ENCODE measurements at regions not wholly inside any gene's neighbourhood (a gene's known extent, or its start where the extent isn't known, plus 50 kb on each side); places are given as distances from the start of the nearest gene placed in this dataset.

- H3K79me2 ChIP-seq (ENCODE audit: insufficient read depth, low read length), result no peaks in the 10 kb centered on the region
- no peak for DNase-seq
- no peaks in the 10 kb centered on the region for H4K20me1 ChIP-seq (ENCODE audit: insufficient read depth, low read length)
- no peaks in the 10 kb centered on the region for H3K27me3 ChIP-seq (ENCODE audit: control insufficient read depth in 2 of 2, insufficient read depth in 2 of 2, low read length in 2 of 2)
- H2AFZ ChIP-seq (ENCODE audit: insufficient read depth, low read depth, low read length, poor library complexity, severe bottlenecking), result no peak overlapping the region
- no peak overlapping the region for H3K4me3 ChIP-seq (replicated peaks in 1 of 3; ENCODE audit: low read depth in 2 of 3, low read length in 3 of 3)
- Mint-ChIP-seq H3K9me3 (peaks cover 0 to 2% (median 0%) of the 10 kb centered on the region in 7 donors), H3K27me3 (ENCODE audit: low read depth in 3 of 3) (peaks cover 0 to 4% (median 3%) of the 10 kb centered on the region in 3 donors), H3K36me3 (peaks cover 0 to 2% of the 10 kb centered on the region in 2 donors), H3K4me1 (peaks cover 52% of the 10 kb centered on the region), H3K27ac (peak overlapping the region in 3 of 7 donors; percentile 43 to 71 (median 44)), H3K4me3 (no peak overlapping the region)
- no peak overlapping the region for H3K4me2 ChIP-seq (replicated peaks; ENCODE audit: extremely low read depth, low read length, poor library complexity, severe bottlenecking)
- intact Hi-C loops (cut with micrococcal nuclease), result loop anchor here in 1 of 2 donors (10.0 kb wide), 1 partner anchor 130 kb away; no protein-coding TSS in a partner anchor
- no peaks in the 10 kb centered on the region for H3K36me3 ChIP-seq (replicated peaks in 1 of 2; ENCODE audit: control insufficient read depth in 1 of 2, insufficient read depth in 2 of 2, low read length in 2 of 2)
- no peaks in the 10 kb centered on the region for H3K9me3 ChIP-seq (replicated peaks in 1 of 2; ENCODE audit: control insufficient read depth in 1 of 2, insufficient read depth in 1 of 2, low read length in 2 of 2)
- no peak overlapping the region for H3K9ac ChIP-seq (ENCODE audit: insufficient read depth, low read length, poor library complexity, severe bottlenecking)
- no CpG with 5 or more reads among the region's 3 CpGs for WGBS (ENCODE audit: insufficient coverage)
- TF ChIP-seq CTCF (IDR thresholded peaks at IDR 0.05), result no peak
- no peak overlapping the region for H3K27ac ChIP-seq (ENCODE audit: low read depth in 1 of 2, low read length in 2 of 2)
- peaks cover 39 to 45% of the 10 kb centered on the region in 2 donors for H3K4me1 ChIP-seq (ENCODE audit: control insufficient read depth in 1 of 2, insufficient read depth in 2 of 2, low read length in 2 of 2)
Observed at GRCh38 chr1:203404546-203404945, 53.6 kb upstream of the FMOD start.

DNA sequence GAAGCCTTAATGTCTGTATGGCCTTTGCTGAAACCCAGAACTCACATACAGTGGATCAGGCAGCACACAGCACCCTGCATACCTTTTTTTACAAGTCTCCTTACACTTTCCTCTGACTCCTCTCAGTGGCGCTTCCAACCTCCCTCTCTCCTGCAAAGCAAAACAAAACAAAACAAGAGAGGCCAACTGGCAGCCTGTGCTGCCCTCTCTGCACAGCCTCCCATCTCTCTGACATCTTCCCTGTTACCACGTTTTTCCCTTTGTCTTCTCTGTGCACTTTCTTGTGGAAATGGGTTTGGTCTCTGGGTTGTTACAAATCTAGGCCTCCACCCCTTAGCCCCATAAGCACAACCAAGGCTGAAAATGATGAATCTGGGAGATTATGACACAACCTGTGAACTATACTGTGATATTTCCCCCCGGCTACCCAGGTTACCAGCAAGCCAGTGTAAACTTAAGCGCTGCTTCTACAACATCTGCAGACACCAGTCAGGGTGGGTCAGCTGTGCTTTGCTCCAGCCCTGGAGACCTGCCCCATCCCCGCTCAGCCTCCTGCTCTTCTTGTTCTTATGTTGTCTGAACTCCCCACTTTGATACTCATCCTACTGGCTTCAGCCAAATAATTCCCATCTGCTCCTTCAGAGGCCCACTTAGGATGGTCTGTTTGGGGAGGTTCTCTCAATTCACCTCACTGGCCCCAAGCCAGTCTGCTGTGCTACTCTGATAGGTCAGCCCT is 54.9 kb upstream of the FMOD start:
- peak overlapping the region in 2 of 7 donors; percentile 25 to 45 for H3K27ac Mint-ChIP-seq
- no peaks in the 10 kb centered on the region for H3K79me2 ChIP-seq (ENCODE audit: insufficient read depth, low read length)
- H3K4me3 ChIP-seq (replicated peaks in 1 of 3; ENCODE audit: low read depth in 2 of 3, low read length in 3 of 3), result no peak overlapping the region
- H3K4me1 ChIP-seq (ENCODE audit: control insufficient read depth in 1 of 2, insufficient read depth in 2 of 2, low read length in 2 of 2), result peaks cover 53 to 59% of the 10 kb centered on the region in 2 donors
- H2AFZ ChIP-seq (ENCODE audit: insufficient read depth, low read depth, low read length, poor library complexity, severe bottlenecking), result no peak overlapping the region
- intact Hi-C loops (cut with micrococcal nuclease), result loop anchor here in 1 of 2 donors (10.0 kb wide), 1 partner anchor 131 kb away; no protein-coding TSS in a partner anchor
- H3K27me3 Mint-ChIP-seq (ENCODE audit: low read depth in 3 of 3), result peaks cover 0 to 4% (median 3%) of the 10 kb centered on the region in 3 donors
- no peaks in the 10 kb centered on the region for H4K20me1 ChIP-seq (ENCODE audit: insufficient read depth, low read length)
- no peaks in the 10 kb centered on the region for H3K9me3 ChIP-seq (replicated peaks in 1 of 2; ENCODE audit: control insufficient read depth in 1 of 2, insufficient read depth in 1 of 2, low read length in 2 of 2)
- peaks cover 63% of the 10 kb centered on the region for H3K4me1 Mint-ChIP-seq
- H3K4me3 Mint-ChIP-seq, result no peak overlapping the region
- no peak for TF ChIP-seq CTCF (IDR thresholded peaks at IDR 0.05)
- no peaks in the 10 kb centered on the region for H3K27me3 ChIP-seq (ENCODE audit: control insufficient read depth in 2 of 2, insufficient read depth in 2 of 2, low read length in 2 of 2)
- H3K4me2 ChIP-seq (replicated peaks; ENCODE audit: extremely low read depth, low read length, poor library complexity, severe bottlenecking), result no peak overlapping the region
- 86% methylated on average over 3 of the region's 5 CpGs for WGBS (ENCODE audit: insufficient coverage)
- no peak overlapping the region for H3K9ac ChIP-seq (ENCODE audit: insufficient read depth, low read length, poor library complexity, severe bottlenecking)
- no peaks in the 10 kb centered on the region for H3K9me3 Mint-ChIP-seq
- DNase-seq, result no peak
- H3K27ac ChIP-seq (ENCODE audit: low read depth in 1 of 2, low read length in 2 of 2), result no peak overlapping the region
- H3K36me3 ChIP-seq (replicated peaks in 1 of 2; ENCODE audit: control insufficient read depth in 1 of 2, insufficient read depth in 2 of 2, low read length in 2 of 2), result no peaks in the 10 kb centered on the region
- H3K36me3 Mint-ChIP-seq, result peaks cover 0 to 2% of the 10 kb centered on the region in 2 donors
